GM18867 (cell line): ENCODE measurements at regions not wholly inside any gene's neighbourhood (a gene's known extent, or its start where the extent isn't known, plus 50 kb on each side); places are given as distances from the start of the nearest gene placed in this dataset.
"Not testable (repeated sequence)": the region's sequence is repeated elsewhere in the genome, so short reads cannot be mapped to it uniquely, and the experiment has no call there.

ENCODE experiments used
- ATAC-seq: cut with Tn5 transposase; IDR thresholded peaks from one replicate; pipeline ENCODE4 v1.9.1; 2021; ENCODE audit warnings: mild to moderate bottlenecking, moderate library complexity; ENCODE audit not compliant: unreplicated experiment

GRCh38 chr2:22175003-22175402 is 1051.2 kb downstream of the TDRD15 start:
- ATAC-seq: no peak

- ATAC-seq: no peak
Observed at GRCh38 chr2:22185251-22185650, 1061.5 kb downstream of the TDRD15 start.

- not testable (repeated sequence) for ATAC-seq
Observed at GRCh38 chr2:22186261-22186828, 1062.6 kb downstream of the TDRD15 start.

- ATAC-seq: no peak
Observed at GRCh38 chr2:22189893-22190480, 1066.2 kb downstream of the TDRD15 start.

- no peak for ATAC-seq
Observed at GRCh38 chr2:22194218-22194617, 1070.5 kb downstream of the TDRD15 start.

GRCh38 chr2:22196806-22197205 is 1073.0 kb downstream of the TDRD15 start:
- ATAC-seq: no peak

GRCh38 chr2:22198381-22199283 is 1074.9 kb downstream of the TDRD15 start:
- ATAC-seq: no peak

- no peak for ATAC-seq
Observed at GRCh38 chr2:22199994-22200393, 1076.2 kb downstream of the TDRD15 start.

GRCh38 chr2:22209545-22209944 is 1085.8 kb downstream of the TDRD15 start:
- peak; percentile 91 for ATAC-seq

GRCh38 chr2:22213237-22213636 is 1089.5 kb downstream of the TDRD15 start:
- no peak for ATAC-seq

- ATAC-seq: no peak
Observed at GRCh38 chr2:22215517-22215916, 1091.7 kb downstream of the TDRD15 start.

GRCh38 chr2:22217881-22218280 is 1094.1 kb downstream of the TDRD15 start:
- no peak for ATAC-seq

- ATAC-seq: no peak
Observed at GRCh38 chr2:22221006-22221405, 1097.2 kb downstream of the TDRD15 start.

GRCh38 chr2:22238967-22239366 is 1115.2 kb downstream of the TDRD15 start:
- ATAC-seq: no peak

- ATAC-seq: no peak
Observed at GRCh38 chr2:22247466-22247865, 1123.7 kb downstream of the TDRD15 start.

GRCh38 chr2:22248851-22249250 is 1125.1 kb downstream of the TDRD15 start:
- no peak for ATAC-seq

GRCh38 chr2:22253171-22253570 is 1129.4 kb downstream of the TDRD15 start:
- ATAC-seq: no peak

GRCh38 chr2:22261165-22261564 is 1123.8 kb upstream of the KLHL29 start:
- no peak for ATAC-seq

- no peak for ATAC-seq
Observed at GRCh38 chr2:22270341-22270740, 1114.6 kb upstream of the KLHL29 start.

GRCh38 chr2:22273853-22274252 is 1111.1 kb upstream of the KLHL29 start:
- ATAC-seq: peak; percentile 71

- ATAC-seq: no peak
Observed at GRCh38 chr2:22274661-22275060, 1110.3 kb upstream of the KLHL29 start.

- ATAC-seq: peak; percentile 85
Observed at GRCh38 chr2:22276696-22277095, 1108.3 kb upstream of the KLHL29 start.
